Hepatocyte (in vitro differentiated cells): ENCODE measurements at regions not wholly inside any gene's neighbourhood (a gene's known extent, or its start where the extent isn't known, plus 50 kb on each side); places are given as distances from the start of the nearest gene placed in this dataset.

ENCODE experiments used
- DNase-seq: peaks from one replicate; pipeline ENCODE4 v3.0.0-alpha.2; 2016; ENCODE audit warnings: low spot score
- H2AFZ ChIP-seq: fragments of 200-600 bp; sonication (generic); 2 replicates; pipeline ENCODE4 v1.6.0; 2016; ENCODE audit warnings: antibody characterized with exemption, mild to moderate bottlenecking
- H3K27ac ChIP-seq: fragments of 200-600 bp; sonication (generic); 2 replicates; pipeline ENCODE4 v1.5.1; 2016; ENCODE audit warnings: mild to moderate bottlenecking
- H3K27me3 ChIP-seq: fragments of 200-600 bp; sonication (generic); 2 replicates; pipeline ENCODE4 v1.6.1; 2016
- H3K36me3 ChIP-seq: fragments of 200-600 bp; sonication (generic); replicated peaks from 2 replicates; pipeline ENCODE4 v1.5.1; 2016; ENCODE audit warnings: low read depth; ENCODE audit not compliant: insufficient read depth
- H3K4me1 ChIP-seq: fragments of 200-600 bp; sonication (generic); 2 replicates; pipeline ENCODE4 v1.5.1; 2016; ENCODE audit warnings: mild to moderate bottlenecking, moderate library complexity; ENCODE audit not compliant: insufficient read depth
- H3K4me2 ChIP-seq: fragments of 200-600 bp; sonication (generic); 2 replicates; pipeline ENCODE4 v1.6.0; 2016
- H3K4me3 ChIP-seq: fragments of 200-600 bp; sonication (generic); 2 replicates; pipeline ENCODE4 v1.5.1; 2016; ENCODE audit warnings: mild to moderate bottlenecking
- H3K79me2 ChIP-seq: fragments of 200-600 bp; sonication (generic); 2 replicates; pipeline ENCODE4 v1.6.0; 2017; ENCODE audit warnings: mild to moderate bottlenecking
- H3K9me2 ChIP-seq: fragments of 200-600 bp; sonication (generic); replicated peaks from 2 replicates; pipeline ENCODE4 v1.6.0; 2017; ENCODE audit warnings: mild to moderate bottlenecking; ENCODE audit not compliant: insufficient read depth
- H3K9me3 ChIP-seq: fragments of 200-600 bp; sonication (generic); 2 replicates; pipeline ENCODE4 v1.5.1; 2016; ENCODE audit warnings: low read depth, mild to moderate bottlenecking
- H4K20me1 ChIP-seq: fragments of 200-600 bp; sonication (generic); 2 replicates; pipeline ENCODE4 v1.6.0; 2016; ENCODE audit warnings: mild to moderate bottlenecking; ENCODE audit not compliant: insufficient read depth, poor library complexity, severe bottlenecking
- CTCF ChIP-seq: fragments of 200-600 bp; sonication (generic); IDR thresholded peaks from 2 replicates; pipeline ENCODE4 v1.5.1; 2016; ENCODE audit warnings: antibody characterized with exemption, mild to moderate bottlenecking; ENCODE audit not compliant: poor library complexity
- EZH2 ChIP-seq: fragments of 200-600 bp; sonication (generic); IDR thresholded peaks from 2 replicates; pipeline ENCODE4 v1.6.1; 2016; ENCODE audit warnings: antibody characterized with exemption, mild to moderate bottlenecking, borderline replicate concordance
- EZH2phosphoT487 ChIP-seq: fragments of 200-600 bp; sonication (generic); IDR thresholded peaks from one replicate; pipeline ENCODE4 v1.6.1; 2018; ENCODE audit warnings: antibody characterized with exemption, mild to moderate bottlenecking, low read depth, moderate library complexity; ENCODE audit not compliant: unreplicated experiment, severe bottlenecking
- WGBS: methylation state at CpG from one replicate; pipeline ENCODE4 v1.1.6; 2016; ENCODE audit warnings: low lambda C conversion rate; ENCODE audit errors: missing lambda C conversion rate; 5-methylcytosine and 5-hydroxymethylcytosine counted together

GRCh38 chr5:17436350-17436749, 61.7 kb upstream of the TAF11L2 start:
- H3K4me1 ChIP-seq: no peaks in the 10 kb centered on the region
- H2AFZ ChIP-seq: peak overlapping the region; percentile 17
- no peak for DNase-seq
- peak overlapping the region; percentile 22 for H3K27ac ChIP-seq
- no peaks in the 10 kb centered on the region for H3K79me2 ChIP-seq
- no peaks in the 10 kb centered on the region for H3K9me2 ChIP-seq
- peak overlapping the region; percentile 60 for H3K4me2 ChIP-seq
- H3K9me3 ChIP-seq: no peaks in the 10 kb centered on the region
- H3K27me3 ChIP-seq: no peaks in the 10 kb centered on the region
- H4K20me1 ChIP-seq: no peaks in the 10 kb centered on the region
- TF ChIP-seq CTCF (no peak), EZH2 (no peak), EZH2phosphoT487 (no peak)
- no peak overlapping the region for H3K4me3 ChIP-seq
- 77% methylated on average over 4 of the region's 4 CpGs for WGBS
- no peaks in the 10 kb centered on the region for H3K36me3 ChIP-seq

GRCh38 chr5:17436761-17437221, 61.2 kb upstream of the TAF11L2 start:
- Histone ChIP-seq H3K79me2 (no peaks in the 10 kb centered on the region), H3K9me3 (no peaks in the 10 kb centered on the region), H3K27me3 (no peaks in the 10 kb centered on the region), H3K9me2 (no peaks in the 10 kb centered on the region), H3K4me1 (no peaks in the 10 kb centered on the region), H3K36me3 (no peaks in the 10 kb centered on the region), H2AFZ (peak overlapping the region; percentile 17), H3K4me3 (no peak overlapping the region), H3K27ac (peak overlapping the region; percentile 22), H4K20me1 (no peaks in the 10 kb centered on the region), H3K4me2 (peak overlapping the region; percentile 60)
- no peak for DNase-seq
- no peak for TF ChIP-seq CTCF
- no peak for TF ChIP-seq EZH2phosphoT487
- no peak for TF ChIP-seq EZH2
- 49% methylated on average over 4 of the region's 4 CpGs for WGBS

- H2AFZ ChIP-seq: no peak overlapping the region
- H3K36me3 ChIP-seq: no peaks in the 10 kb centered on the region
- no peaks in the 10 kb centered on the region for H4K20me1 ChIP-seq
- no peaks in the 10 kb centered on the region for H3K27me3 ChIP-seq
- TF ChIP-seq EZH2: no peak
- no peak for TF ChIP-seq EZH2phosphoT487
- TF ChIP-seq CTCF: no peak
- H3K79me2 ChIP-seq: no peaks in the 10 kb centered on the region
- no peak overlapping the region for H3K4me2 ChIP-seq
- DNase-seq: no peak
- no peak overlapping the region for H3K27ac ChIP-seq
- H3K9me3 ChIP-seq: no peaks in the 10 kb centered on the region
- H3K9me2 ChIP-seq: no peaks in the 10 kb centered on the region
- no peaks in the 10 kb centered on the region for H3K4me1 ChIP-seq
- WGBS: 83% methylated on average over 4 of the region's 4 CpGs
- no peak overlapping the region for H3K4me3 ChIP-seq
These were observed 60.0 kb upstream of the TAF11L2 start for GRCh38 chr5:17438027-17438426.

GRCh38 chr5:17439956-17440355, 58.1 kb upstream of the TAF11L2 start:
- H3K4me2 ChIP-seq: no peak overlapping the region
- no peak overlapping the region for H3K4me3 ChIP-seq
- H3K36me3 ChIP-seq: no peaks in the 10 kb centered on the region
- TF ChIP-seq CTCF: no peak
- no peak for TF ChIP-seq EZH2phosphoT487
- H3K79me2 ChIP-seq: no peaks in the 10 kb centered on the region
- no peak for DNase-seq
- H3K9me2 ChIP-seq: no peaks in the 10 kb centered on the region
- no peaks in the 10 kb centered on the region for H3K27me3 ChIP-seq
- H3K4me1 ChIP-seq: peaks cover 3% of the 10 kb centered on the region
- H3K27ac ChIP-seq: no peak overlapping the region
- H4K20me1 ChIP-seq: no peaks in the 10 kb centered on the region
- no peaks in the 10 kb centered on the region for H3K9me3 ChIP-seq
- no peak overlapping the region for H2AFZ ChIP-seq
